NCI-H1694 (cell line): ENCODE measurements at regions not wholly inside any gene's neighbourhood (a gene's known extent, or its start where the extent isn't known, plus 50 kb on each side); places are given as distances from the start of the nearest gene placed in this dataset.
"Not testable (repeated sequence)": the region's sequence is repeated elsewhere in the genome, so short reads cannot be mapped to it uniquely, and the experiment has no call there.

Experiments
- DNase-seq: peaks from one replicate; lab custom pipeline; 2025; lab: John Stamatoyannopoulos, UW

DNA sequence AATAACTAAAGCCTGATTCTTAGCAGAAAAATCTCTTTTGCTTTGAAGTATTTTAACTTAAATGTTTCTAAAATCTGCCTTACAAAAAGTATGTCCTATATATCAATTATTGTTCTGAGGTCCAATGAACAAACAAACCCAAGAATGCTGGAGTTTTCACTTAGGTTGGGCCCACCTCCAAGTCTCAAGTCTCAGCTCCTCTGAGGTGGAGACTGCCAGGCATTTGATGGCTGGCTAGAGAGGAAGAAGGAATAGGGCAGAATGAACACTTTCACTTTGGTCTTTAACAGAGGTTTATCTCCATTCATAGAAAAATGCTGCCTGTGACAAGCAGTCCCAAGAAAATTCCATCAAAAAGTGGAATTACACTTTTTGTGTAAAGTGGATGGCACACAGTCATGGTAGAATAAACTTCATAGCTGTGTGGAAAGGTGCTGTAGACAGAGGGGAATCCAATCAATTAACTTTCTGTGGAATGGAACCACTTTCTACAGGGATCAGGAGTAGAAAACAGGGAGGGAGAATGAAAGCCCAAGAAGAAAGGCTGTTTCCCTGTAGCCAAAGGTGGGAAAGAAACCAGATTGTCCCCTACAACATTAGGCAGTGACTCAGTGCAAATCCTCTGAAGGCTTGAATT lies 349.4 kb upstream of the RUNX1 start:
- no peak for DNase-seq

DNA sequence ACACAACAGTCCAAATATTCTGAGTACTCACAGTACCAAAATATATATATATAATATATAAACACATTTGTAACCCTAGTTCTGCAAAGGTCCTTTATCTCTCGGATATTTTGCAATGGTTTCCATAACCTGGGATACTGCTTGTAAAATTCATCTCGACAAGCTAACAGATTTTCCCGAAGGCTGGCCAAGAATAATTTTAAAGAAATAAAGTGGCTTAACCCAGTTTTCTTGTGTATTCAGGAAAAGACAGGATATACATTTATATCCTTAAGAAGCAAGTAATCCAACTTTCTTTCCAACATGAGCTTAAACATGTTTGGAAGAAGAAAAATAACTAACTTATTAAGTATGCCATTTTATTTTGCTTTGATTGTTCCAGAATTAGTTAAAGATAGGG lies 348.7 kb upstream of the RUNX1 start:
- DNase-seq = no peak

- no peak for DNase-seq
These were observed 347.6 kb upstream of the RUNX1 start for GRCh38 chr21:35396655-35397054.

DNA sequence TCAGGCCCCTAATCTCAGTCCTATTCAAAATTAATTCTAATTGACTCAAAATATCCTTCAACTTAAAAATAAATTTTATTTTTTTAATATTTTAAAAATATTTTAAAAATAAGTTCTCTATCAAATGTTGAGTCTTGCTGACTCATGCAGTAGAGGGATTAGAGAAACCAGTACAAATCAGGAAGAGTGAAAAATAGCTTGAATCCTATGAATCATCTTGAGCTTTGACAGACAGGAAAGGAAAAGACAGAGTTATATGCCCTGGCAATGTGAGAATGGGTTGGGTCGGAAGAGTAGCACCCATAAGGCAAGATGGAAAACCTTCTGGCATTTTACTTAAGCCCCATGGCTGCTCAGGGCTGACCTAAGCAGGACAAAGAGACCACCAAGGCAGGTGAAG lies 346.6 kb upstream of the RUNX1 start:
- DNase-seq = no peak

GRCh38 chr21:35394634-35395369 lies 345.7 kb upstream of the RUNX1 start:
- DNase-seq = no peak

GRCh38 chr21:35394049-35394448 lies 344.9 kb upstream of the RUNX1 start:
- DNase-seq = peak; percentile 56

- peak; percentile 96 for DNase-seq
These were observed 341.1 kb upstream of the RUNX1 start for GRCh38 chr21:35390013-35390776.

GRCh38 chr21:35386491-35387079 lies 337.5 kb upstream of the RUNX1 start:
- no peak for DNase-seq

- no peak for DNase-seq
These were observed 335.3 kb upstream of the RUNX1 start for GRCh38 chr21:35384375-35384774.

DNA sequence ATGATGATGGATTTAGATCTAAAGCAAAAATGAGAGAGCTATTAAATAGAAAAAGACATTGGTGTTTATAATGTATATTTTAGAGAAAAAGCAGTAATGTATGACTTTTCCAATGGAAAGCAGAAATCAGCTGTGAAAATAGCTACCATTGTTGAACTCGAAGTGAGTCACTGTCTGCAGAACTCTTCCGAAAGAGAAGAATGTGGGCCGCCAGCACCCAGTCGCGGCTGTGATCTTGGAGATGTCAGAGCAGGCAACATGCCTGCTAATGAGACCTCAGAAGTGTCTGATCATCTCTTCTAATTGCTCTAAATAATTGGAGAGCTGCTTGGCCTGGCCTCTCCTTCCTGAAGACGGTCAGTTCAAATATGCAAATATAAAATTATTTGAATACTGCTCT lies 333.6 kb upstream of the RUNX1 start:
- DNase-seq = no peak

GRCh38 chr21:35381743-35382310 lies 332.7 kb upstream of the RUNX1 start:
- DNase-seq = no peak

- not testable (repeated sequence) for DNase-seq
These were observed 331.2 kb upstream of the RUNX1 start for GRCh38 chr21:35380304-35380703.

DNA sequence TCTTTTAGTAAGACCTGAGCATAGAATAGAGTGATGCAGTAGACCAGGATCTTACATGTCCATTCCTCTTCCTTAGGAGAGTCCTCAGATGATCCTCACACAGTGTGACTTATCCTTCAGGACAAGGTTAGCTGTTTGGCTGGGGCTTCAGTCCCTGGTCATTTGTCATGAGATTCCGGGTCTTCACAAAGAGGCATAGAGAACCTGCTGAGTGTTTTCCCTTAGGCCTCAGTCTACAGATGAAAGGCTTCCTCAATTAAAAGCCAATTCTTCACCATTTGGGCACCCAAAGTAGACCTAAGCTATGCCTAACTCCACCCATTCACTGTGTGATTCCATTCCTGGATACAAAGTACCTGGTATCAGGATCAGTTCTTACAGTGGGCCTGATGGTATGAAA lies 329.8 kb upstream of the RUNX1 start:
- no peak for DNase-seq

GRCh38 chr21:35377505-35378090 lies 328.5 kb upstream of the RUNX1 start:
- no peak for DNase-seq

- DNase-seq = no peak
These were observed 327.5 kb upstream of the RUNX1 start for GRCh38 chr21:35376406-35377135.

DNA sequence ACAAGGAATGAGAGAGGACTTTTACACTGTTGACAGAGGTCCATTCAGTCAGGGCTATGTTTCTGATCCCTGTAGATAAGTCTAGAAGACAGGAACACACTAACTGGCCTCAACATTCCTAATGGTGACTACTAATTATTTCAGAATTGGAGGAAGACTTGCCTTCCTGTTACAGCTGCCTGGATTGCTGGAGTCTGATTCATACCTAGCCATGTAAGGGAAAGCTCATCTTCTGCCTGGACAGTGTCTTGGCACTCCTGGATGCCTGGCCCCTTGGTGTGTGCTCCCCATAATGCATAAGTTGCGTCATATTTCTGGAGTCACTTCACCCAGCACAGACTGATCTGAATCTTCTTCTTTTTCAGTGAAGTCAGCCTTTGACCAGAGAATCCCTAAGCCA lies 326.0 kb upstream of the RUNX1 start:
- DNase-seq = no peak

DNA sequence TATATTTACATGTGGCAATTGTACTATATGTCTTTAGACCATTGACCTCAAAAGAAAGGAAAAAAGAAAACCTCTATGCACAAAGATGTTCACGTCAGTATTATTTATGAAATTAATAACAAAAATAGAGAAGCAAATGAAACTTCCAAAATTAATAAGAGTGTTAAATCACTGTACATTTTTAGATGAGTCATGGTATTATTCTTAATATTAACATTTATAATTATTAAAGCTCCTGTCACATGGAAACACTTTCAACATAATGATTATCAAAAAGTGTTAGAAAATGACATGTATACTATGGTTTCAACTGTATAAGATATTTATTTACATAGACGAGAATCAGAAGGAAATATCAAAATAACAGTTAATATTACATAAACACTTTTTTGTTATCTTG lies 324.9 kb upstream of the RUNX1 start:
- no peak for DNase-seq

DNA sequence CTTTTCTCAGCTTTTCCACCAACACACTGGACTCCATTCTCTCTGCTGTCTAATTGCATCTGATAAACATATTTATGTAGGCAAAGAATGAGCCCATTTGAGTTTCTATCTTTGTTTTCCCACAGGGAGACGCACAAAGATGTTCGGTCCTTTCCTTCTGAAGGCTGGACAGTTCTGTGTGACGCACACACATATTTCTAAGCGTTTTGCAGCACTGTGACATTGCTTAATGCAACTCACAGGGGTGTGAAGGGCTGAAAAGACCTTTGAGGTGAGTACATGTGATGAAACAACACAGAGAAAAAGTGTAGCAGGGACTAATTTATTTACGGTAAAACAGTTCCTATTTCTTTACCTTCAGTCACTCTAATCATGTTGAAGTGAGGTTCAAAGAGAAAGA lies 323.1 kb upstream of the RUNX1 start:
- DNase-seq = no peak

DNA sequence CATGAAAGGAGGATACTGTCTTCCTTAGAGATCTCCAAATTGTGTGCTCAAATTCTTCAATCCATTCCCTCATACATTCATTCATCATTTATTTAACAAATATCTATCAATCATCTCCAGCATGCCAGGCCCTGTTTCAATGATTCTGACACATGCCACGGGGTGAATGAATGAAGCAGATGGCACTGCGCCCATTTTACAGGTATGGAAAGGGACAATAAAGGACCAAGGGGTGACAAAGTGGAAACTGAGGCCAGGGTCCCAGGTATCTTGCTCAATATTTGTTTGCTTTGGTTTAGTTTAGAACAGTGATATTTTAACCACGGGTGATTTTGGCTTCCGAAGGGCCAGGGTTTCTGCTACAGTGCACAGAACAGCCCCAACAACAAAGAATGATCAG lies 321.6 kb upstream of the RUNX1 start:
- no peak for DNase-seq

GRCh38 chr21:35370071-35370470 lies 321.0 kb upstream of the RUNX1 start:
- no peak for DNase-seq

DNA sequence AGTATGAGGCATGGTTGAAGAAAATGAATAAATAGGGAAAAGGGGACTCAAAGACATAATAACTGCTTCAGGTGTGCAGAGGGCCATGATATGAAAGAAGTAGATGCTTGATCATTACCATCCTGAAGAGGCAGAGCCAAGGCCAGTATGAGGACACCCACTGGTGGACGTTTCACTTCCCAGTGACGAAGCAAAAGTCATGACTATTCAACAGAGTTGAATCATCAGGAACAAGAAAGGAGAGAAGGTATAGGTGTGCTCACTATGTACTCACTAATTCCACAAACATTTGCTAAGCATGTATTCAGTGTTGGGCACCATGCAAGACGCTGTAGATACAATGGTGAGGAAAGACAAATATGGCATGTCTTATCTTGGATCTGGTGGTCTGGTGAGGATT lies 319.2 kb upstream of the RUNX1 start:
- no peak for DNase-seq
